GM12892 (cell line): ENCODE measurements at regions not wholly inside any gene's neighbourhood (a gene's known extent, or its start where the extent isn't known, plus 50 kb on each side); places are given as distances from the start of the nearest gene placed in this dataset.

ENCODE experiments used
- POLR2A ChIP-seq: IDR thresholded peaks from 2 replicates; pipeline ENCODE4 v1.6.1; 2011; ENCODE audit warnings: low read depth, low read length, control low read depth
- POLR2AphosphoS5 ChIP-seq: IDR thresholded peaks from 2 replicates; pipeline ENCODE4 v1.6.1; 2011; ENCODE audit warnings: low read depth, low read length, control low read depth
- TAF1 ChIP-seq: IDR thresholded peaks from 2 replicates; pipeline ENCODE4 v1.6.1; 2011; ENCODE audit warnings: low read depth, mild to moderate bottlenecking, control low read depth, low read length, borderline replicate concordance

GRCh38 chr17:55925440-55925839 lies 174.6 kb downstream of the PCTP start:
- no peak for TF ChIP-seq POLR2AphosphoS5
- TF ChIP-seq POLR2A: no peak
- no peak for TF ChIP-seq TAF1
